HEK293T (cell line): ENCODE measurements at regions not wholly inside any gene's neighbourhood (a gene's known extent, or its start where the extent isn't known, plus 50 kb on each side); places are given as distances from the start of the nearest gene placed in this dataset.

Experiments used
- CTCF ChIA-PET: fragments of 350-600 bp; formaldehyde crosslinking; extraction: SDS; loops from one replicate; lab custom pipeline; 2021; ENCODE audit warnings: antibody characterized with exemption, inconsistent platforms; lab: Yijun Ruan, JAX
- POLR2A ChIA-PET: fragments of 350-600 bp; formaldehyde crosslinking; extraction: SDS; loops from one replicate; lab custom pipeline; 2020; ENCODE audit warnings: antibody characterized with exemption, inconsistent platforms; lab: Yijun Ruan, JAX
- DNase-seq: peaks from one replicate; pipeline ENCODE4 v3.0.0; 2012; ENCODE audit warnings: mixed read lengths; ENCODE audit errors: extremely low spot score
- ARNT ChIP-seq: fragments of 450-650 bp; IDR thresholded peaks from 2 replicates; pipeline ENCODE4 v1.6.1; 2017; ENCODE audit warnings: mild to moderate bottlenecking
- BHLHE40 ChIP-seq: fragments of 450-650 bp; IDR thresholded peaks from 2 replicates; pipeline ENCODE4 v1.6.1; 2016; ENCODE audit warnings: mild to moderate bottlenecking, moderate library complexity, borderline replicate concordance
- CTBP1 ChIP-seq: fragments of 450-650 bp; IDR thresholded peaks from 2 replicates; pipeline ENCODE4 v1.6.1; 2016; ENCODE audit warnings: borderline replicate concordance
- ELF4 ChIP-seq: fragments of 450-650 bp; IDR thresholded peaks from 2 replicates; pipeline ENCODE4 v1.6.1; 2017; ENCODE audit warnings: antibody characterized with exemption
- FOXA1 ChIP-seq: fragments of 450-650 bp; IDR thresholded peaks from 2 replicates; pipeline ENCODE4 v1.6.1; 2016; ENCODE audit warnings: mild to moderate bottlenecking
- FOXK2 ChIP-seq: fragments of 450-650 bp; IDR thresholded peaks from 2 replicates; pipeline ENCODE4 v1.6.1; 2016; ENCODE audit warnings: mild to moderate bottlenecking
- FOXM1 ChIP-seq: fragments of 450-650 bp; IDR thresholded peaks from 2 replicates; pipeline ENCODE4 v1.6.1; 2017; ENCODE audit warnings: mild to moderate bottlenecking, borderline replicate concordance
- HDGF ChIP-seq: fragments of 450-650 bp; IDR thresholded peaks from 2 replicates; pipeline ENCODE4 v1.6.1; 2017; ENCODE audit warnings: antibody characterized with exemption, borderline replicate concordance
- L3MBTL2 ChIP-seq: fragments of 450-650 bp; conservative IDR thresholded peaks from 2 replicates; pipeline ENCODE4 v1.6.1; 2016; ENCODE audit warnings: mild to moderate bottlenecking
- LEF1 ChIP-seq: fragments of 450-650 bp; IDR thresholded peaks from 2 replicates; pipeline ENCODE4 v1.6.1; 2017; ENCODE audit warnings: mild to moderate bottlenecking, borderline replicate concordance
- NFRKB ChIP-seq: fragments of 450-650 bp; IDR thresholded peaks from 2 replicates; pipeline ENCODE4 v1.6.1; 2016; ENCODE audit warnings: mild to moderate bottlenecking, moderate library complexity
- SP1 ChIP-seq: fragments of 450-650 bp; IDR thresholded peaks from 2 replicates; pipeline ENCODE4 v1.6.1; 2017
- SUZ12 ChIP-seq: fragments of 450-650 bp; IDR thresholded peaks from 2 replicates; pipeline ENCODE4 v1.6.1; 2016; ENCODE audit warnings: mild to moderate bottlenecking
- TARDBP ChIP-seq: fragments of 450-650 bp; IDR thresholded peaks from 2 replicates; pipeline ENCODE4 v1.6.1; 2016
- ZNF384 ChIP-seq: fragments of 450-650 bp; IDR thresholded peaks from 2 replicates; pipeline ENCODE4 v1.6.1; 2016
- TF ChIP-seq, protein P1 (sequence below): fragments of 450-650 bp; IDR thresholded peaks from 2 replicates; pipeline ENCODE4 v1.6.1; 2016

DNA sequence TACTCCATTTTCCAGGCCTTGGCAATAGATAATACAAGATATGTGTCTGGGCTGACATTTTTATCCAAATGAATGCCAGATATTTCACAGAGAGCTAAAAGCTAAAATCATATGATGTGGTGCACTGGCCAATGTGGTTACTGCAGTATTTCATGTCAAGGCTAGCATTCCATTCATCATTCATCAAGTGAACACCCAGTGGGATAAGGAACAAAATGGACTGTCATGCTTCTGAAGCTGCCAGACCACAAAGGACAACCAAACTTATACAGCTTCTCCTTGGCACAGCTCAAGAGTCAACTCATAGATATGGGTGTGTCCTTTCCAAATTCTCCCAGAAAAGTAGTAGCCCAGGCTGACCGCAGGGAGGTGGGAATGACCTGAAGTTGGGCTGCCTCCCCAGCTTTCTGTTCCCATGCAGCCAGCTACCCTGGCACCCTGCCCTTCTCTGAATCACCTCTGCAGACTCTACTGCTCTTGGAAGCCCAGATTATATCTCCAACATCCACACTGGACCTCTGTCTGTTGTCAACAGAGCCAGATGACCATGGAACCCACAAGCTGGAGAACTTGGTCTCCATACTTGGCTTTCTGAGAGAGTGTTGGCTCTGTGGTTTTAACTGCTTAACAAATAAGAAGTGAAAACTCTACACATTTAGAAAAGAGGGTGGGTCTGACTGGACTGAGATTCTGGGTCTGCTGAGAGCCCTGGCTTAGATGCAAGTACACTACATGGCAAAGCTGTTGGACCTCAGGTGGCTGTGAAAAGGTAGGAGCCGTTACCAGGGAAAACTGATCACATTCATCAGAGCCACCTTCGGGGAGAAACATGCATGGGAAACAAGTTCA lies 122.8 kb downstream of the ALDH8A1 start:
- POLR2A ChIA-PET, result no interaction called here
- CTCF ChIA-PET, result interaction anchor here (0.5 to 1.0 kb wide), 2 partner anchors 56 to 322 kb away, joined by 3 read pairs; no protein-coding TSS in a partner anchor
- no peak for DNase-seq
- TF ChIP-seq FOXM1 (no peak), CTBP1 (no peak), ZNF384 (no peak)

DNA sequence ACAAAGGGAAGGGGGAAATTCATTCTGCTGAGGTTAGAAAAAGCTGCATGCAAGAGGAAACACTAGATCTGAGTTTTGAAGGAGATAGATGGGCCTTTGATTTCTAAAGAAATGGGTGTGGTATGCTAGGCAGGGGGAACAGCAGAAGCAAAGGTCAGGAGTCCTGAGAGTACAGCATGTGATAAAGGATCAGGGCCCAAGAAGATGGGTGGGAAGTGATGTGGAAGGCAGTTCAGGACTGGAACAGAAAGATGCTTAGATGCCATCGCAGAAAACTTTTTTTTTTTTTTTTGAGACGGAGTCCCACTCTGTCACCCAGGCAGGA lies 126.2 kb downstream of the ALDH8A1 start:
- DNase-seq, result no peak
- TF ChIP-seq L3MBTL2, result no peak
- no peak for TF ChIP-seq FOXM1
- no peak for TF ChIP-seq TARDBP
- TF ChIP-seq, protein P1, sequence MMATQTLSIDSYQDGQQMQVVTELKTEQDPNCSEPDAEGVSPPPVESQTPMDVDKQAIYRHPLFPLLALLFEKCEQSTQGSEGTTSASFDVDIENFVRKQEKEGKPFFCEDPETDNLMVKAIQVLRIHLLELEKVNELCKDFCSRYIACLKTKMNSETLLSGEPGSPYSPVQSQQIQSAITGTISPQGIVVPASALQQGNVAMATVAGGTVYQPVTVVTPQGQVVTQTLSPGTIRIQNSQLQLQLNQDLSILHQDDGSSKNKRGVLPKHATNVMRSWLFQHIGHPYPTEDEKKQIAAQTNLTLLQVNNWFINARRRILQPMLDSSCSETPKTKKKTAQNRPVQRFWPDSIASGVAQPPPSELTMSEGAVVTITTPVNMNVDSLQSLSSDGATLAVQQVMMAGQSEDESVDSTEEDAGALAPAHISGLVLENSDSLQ, result no peak
- TF ChIP-seq ELF4, result no peak
- TF ChIP-seq CTBP1, result no peak
- TF ChIP-seq ZNF384, result no peak
- TF ChIP-seq FOXK2, result no peak
- no peak for TF ChIP-seq SUZ12
- TF ChIP-seq LEF1, result no peak
- TF ChIP-seq ARNT, result no peak
- TF ChIP-seq FOXA1, result no peak
- TF ChIP-seq HDGF, result no peak
- POLR2A ChIA-PET, result no interaction called here
- CTCF ChIA-PET, result interaction anchor here (1.5 to 3.2 kb wide), 3 partner anchors 59 to 712 kb away, joined by 4 to 10 read pairs (median 5); no protein-coding TSS in a partner anchor

DNA sequence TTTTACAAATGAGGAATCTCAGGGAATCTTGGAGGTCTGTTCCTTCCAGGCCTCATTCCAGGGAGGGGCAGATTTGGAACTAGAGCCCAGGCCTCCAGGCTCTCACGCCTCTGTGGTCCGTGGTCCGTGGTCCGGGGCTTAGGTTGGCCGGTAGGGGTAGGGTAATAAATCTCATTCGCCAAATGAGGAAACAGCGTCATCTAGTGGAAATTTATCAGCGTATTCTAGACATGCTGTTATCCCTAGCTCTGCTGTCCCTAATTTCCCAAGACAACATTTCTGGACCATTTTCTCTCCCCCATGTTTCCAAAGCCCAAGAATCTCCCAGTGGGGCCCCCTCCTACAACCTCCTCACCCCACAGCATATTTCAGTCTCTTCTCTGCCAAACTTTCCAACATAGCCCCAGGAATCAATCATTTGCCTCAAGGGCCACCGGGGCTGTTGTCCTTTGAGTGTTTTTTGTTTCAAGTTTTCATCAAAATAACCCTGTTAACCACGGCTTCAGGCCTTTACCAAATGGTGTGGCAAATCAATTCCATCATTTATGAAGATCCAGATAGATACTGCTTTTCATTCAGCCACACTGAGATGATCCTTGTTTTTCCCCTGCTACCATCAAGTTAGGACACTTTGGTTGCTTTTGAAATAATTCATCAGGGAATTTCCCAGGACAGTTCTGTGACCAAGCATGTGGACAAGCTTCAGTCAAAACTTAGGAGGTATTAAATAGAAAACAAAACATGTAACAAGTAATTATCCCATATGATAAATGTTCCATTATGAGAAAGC lies 126.8 kb downstream of the ALDH8A1 start:
- ChIA-PET POLR2A (interaction anchor here (1.8 kb wide), 1 partner anchor 182 kb away, joined by 5 read pairs; no protein-coding TSS in a partner anchor), CTCF (interaction anchor here (0.6 to 3.2 kb wide), 15 partner anchors 9 to 712 kb away, joined by 3 to 10 read pairs (median 3); no protein-coding TSS in a partner anchor)
- TF ChIP-seq HDGF (no peak), FOXA1 (no peak), FOXM1 (no peak), ELF4 (no peak)
- TF ChIP-seq, protein P1, result peak; percentile 69
- peak; percentile 89 for DNase-seq

DNA sequence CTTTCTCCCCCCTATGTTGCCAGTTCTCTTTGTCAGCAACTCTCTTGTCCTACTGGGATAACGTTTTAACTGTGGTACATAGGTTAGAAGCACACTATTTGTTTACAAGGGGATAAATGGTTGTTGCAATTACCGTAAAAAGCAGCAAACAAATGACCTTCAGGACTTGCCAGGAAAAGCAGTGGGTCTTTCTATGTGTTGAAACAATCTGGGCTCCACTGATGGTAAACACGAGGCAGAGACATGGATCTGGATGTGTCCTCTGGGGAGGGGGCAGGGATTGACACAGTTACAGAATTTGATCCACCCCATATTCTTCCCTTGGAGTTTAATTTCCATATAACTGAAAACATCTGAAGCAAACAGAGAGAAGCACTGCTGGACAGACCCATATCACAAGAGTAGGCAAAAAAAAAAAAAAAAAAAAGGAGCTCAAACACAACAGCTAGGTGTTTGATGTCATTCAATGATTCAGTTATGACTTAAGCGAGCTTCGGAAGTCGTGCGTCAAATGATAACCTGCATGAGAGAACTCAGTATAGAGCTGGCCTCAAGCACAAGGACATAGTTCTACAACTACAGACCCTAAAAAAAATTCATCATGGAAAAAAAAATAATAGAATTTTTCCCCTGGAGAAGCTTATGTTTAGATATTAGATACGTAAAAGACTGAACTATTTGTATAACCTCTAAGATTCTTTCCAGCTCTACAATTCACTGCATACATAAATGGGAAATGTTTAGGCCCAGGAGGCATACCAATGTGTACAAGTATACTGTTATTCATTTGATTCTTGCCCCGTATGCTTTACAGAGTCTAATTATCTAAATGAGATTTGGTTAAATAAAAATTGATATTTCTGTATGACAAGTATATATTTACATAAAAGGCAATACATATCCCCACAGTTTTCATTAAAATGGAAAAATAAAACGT lies 127.7 kb downstream of the ALDH8A1 start:
- CTCF ChIA-PET, result interaction anchor here (0.6 to 3.2 kb wide), 16 partner anchors 8 to 711 kb away, joined by 3 to 10 read pairs (median 4); no protein-coding TSS in a partner anchor
- no peak for TF ChIP-seq ARNT
- TF ChIP-seq FOXA1, result no peak
- TF ChIP-seq SP1, result no peak
- no peak for TF ChIP-seq L3MBTL2
- no peak for TF ChIP-seq NFRKB
- no peak for TF ChIP-seq FOXM1
- no peak for TF ChIP-seq FOXK2
- no peak for TF ChIP-seq CTBP1
- TF ChIP-seq SUZ12, result no peak
- no peak for TF ChIP-seq TARDBP
- no peak for TF ChIP-seq BHLHE40
- TF ChIP-seq ELF4, result no peak
- TF ChIP-seq, protein P1, result no peak
- POLR2A ChIA-PET, result interaction anchor here (1.8 kb wide), 1 partner anchor 181 kb away, joined by 5 read pairs; no protein-coding TSS in a partner anchor
- no peak for DNase-seq

DNA sequence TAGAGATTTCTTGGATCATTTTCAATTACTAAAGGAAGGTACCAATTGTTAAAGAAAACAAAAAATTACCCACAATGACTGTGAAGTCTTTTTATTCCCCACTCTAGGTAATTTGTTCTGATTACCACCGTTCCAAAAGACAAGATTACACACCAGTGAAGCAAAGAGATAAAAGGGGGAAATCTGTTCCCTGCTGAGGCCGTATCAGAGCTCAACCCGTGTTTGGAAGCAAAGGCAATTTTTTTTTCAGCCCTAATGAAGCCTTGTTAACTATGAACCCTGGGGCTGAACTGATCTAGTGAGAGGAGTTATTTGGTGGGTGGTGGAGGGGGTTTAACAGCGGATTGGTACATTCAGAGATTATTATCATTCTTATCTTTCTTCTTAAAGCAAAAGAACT lies 128.5 kb downstream of the ALDH8A1 start:
- CTCF ChIA-PET, result no interaction called here
- no peak for DNase-seq
- no peak for TF ChIP-seq FOXM1
- TF ChIP-seq TARDBP, result no peak
- no peak for TF ChIP-seq ZNF384

More for the DNA sequence above, 128.5 kb downstream of the ALDH8A1 start:
- POLR2A ChIA-PET, result no interaction called here
